ENCODE measurements at regions not wholly inside any gene's neighbourhood (a gene's known extent, or its start where the extent isn't known, plus 50 kb on each side); places are given as distances from the start of the nearest gene placed in this dataset.
"Not testable (repeated sequence)": the region's sequence is repeated elsewhere in the genome, so short reads cannot be mapped to it uniquely, and the experiment has no call there.

DNA sequence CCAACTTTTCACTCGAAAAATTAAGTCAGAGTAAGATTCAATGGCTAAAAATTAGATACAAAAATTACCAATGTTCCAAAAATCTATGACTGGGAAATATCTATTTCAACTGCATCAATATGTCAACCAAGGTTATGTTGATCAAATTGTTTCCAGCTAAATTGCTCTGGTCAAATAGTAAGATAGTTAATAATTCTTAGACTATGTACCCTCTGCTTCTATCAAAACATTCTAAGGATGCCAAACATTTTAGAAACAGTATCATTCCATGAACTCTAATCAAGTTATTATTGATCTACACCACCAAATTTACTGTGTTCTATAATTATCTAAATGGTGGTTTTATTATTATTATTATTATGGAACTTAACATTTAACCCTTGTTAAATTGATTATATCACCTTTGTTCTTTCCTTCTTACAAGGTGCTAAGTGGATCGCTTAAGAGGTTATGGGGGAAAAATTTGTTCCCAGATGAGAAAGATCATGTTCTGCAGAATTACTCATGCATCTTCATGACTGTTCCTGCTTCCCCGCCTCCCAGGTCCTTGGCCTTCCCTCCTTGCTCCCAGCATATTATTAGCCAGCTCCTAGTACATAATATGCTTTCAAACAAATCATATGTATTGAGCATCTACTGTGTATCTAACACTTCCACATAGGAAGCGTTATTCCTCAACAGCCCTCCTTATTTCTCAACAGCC, 240.5 kb upstream of the KRR1 start:
- no peak for DNase-seq

DNA sequence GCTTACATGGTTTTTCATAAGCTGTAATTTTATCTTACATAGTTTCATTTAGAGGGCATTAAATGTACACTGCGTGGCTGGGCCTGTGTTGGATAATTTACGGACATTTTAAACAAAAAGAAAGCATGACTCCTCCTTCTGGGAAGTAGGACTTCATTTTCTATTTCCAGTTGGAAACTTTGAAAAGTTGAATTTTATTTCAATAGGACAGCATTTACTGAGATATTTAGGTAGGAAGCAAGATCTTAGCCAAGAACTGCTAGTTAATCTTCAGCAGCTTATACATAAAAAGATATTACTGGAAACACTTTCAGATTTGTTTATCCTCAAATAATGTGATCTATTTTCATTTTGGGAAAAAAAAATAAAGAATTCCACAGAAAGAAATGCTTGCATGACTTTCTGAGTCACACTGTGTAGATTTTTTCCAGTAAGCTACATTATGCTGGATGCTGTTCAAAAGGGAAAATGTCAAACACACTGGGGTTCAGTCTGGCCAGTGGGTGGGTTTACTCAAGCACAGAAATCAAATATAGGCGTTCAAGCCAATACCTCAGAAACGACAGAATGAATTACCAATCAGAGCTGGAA, 239.4 kb upstream of the KRR1 start:
- no peak for DNase-seq

DNA sequence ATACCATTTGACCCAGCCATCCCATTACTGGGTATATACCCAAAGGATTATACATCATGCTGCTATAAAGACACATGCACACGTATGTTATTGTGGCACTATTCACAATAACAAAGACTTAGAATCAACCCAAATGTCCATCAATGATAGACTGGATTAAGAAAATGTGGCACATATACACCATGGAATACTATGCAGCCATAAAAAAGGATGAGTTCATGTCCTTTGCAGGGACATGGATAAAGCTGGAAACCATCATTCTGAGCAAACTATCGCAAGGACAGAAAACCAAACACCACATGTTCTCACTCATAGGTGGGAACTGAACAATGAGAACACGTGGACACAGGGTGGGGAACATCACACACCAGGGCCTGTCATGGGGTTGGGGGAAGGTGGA, 237.6 kb upstream of the KRR1 start:
- DNase-seq = not testable (repeated sequence)

DNA sequence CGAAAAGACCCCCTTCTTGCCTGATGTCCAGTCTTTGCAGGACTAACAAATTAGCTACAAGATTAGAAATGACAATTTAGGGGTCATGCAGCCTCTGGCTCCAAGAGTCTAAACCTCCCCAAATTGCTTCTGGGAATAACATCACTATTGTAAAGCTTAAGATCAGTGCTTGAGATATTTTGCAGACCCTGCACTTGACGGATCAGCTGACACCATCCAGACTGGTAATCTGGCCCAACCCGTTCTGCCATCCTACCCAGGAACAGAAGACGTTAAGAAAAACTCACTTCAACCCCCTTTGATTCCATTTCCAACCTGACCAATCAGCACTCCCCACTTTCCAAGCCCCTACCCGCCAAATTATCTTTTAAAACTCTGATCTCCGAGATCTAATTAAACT, 236.7 kb upstream of the KRR1 start:
- DNase-seq = no peak

DNA sequence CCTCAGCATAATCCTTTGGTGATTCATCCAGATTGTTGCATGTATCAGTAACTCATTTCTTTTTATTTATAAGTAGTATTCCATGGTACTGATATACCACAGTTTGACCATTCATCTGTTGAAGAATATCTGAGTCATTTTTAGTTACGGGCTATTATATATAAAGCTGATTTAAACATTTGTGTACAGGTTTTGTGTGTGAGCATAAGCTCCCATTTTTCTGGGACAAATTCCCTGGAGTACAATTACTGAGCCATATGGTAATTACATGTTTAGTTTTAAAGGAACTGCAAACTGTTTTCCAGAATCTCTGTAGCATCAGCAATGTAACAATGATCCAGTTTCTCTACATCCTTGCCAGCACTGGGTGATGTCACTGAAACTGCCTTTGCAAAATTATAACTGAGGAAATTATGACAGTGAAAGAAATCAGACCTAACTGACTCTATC, 236.2 kb upstream of the KRR1 start:
- DNase-seq = no peak

DNA sequence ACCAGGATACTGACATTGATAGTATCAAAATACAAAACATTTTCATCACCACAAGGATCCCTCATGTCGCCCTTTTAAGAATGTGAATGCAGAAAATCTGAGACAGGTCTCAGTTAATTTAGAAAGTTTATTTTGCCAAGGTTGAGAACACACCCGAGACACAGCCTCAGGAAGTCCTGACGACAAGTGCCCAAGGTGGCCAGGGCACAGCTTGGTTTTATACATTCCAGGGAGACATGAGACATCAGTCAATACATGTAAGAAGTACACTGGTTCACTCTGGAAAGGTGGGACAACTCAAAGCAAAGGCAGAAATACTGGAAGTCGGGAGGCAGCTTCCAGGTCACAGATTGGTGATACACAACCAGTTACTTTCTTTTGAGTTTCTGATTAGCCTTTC, 235.2 kb upstream of the KRR1 start:
- DNase-seq = no peak

DNA sequence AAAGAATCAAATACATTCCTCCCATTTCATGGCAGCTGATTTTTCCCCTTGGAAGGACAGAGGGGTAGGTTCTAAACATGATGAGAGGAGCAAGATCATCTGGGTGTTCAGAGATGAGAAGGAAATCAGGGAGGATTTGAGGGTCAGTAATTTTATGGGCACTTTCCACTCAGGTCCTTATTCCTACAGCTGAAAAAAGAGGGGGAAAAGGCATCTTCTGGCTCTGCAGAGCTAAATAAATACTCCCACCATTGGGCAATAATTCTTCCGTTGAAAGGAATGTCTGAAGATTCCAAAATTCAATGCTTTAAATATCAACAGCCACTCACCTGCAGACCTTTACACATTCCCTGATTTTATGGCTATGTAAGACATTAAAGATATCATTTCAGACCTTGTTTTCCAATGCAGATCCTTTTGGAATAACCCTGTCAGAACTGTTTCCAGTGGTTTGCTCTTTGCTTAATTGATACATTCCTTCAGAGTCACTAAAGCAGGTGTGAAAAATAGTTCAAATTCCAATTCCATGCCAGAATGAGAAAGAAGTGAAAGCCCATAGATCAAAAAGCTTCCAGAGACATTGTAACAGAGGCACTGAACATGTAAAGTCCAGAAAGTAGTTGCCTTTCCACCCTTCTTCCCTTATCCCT, 233.3 kb upstream of the KRR1 start:
- DNase-seq = no peak

DNA sequence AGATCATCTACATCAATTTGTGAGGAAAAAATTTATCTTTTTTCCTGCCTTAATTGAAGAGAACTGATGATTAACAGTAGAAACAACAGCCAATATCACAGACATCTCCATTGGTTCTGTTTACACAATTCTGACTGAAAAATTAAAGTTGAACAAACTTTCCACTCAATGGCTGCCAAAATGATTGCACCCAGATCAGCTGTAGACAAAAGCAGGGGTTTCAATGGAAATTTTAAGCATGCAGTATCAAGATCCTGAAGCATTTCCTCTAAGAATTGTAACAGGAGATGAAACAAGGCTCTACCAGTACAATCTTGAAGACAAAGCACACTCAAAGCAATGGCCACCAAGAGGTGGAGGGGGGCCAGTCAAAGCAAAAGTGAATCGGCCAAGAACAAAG, 231.6 kb upstream of the KRR1 start:
- no peak for DNase-seq

DNA sequence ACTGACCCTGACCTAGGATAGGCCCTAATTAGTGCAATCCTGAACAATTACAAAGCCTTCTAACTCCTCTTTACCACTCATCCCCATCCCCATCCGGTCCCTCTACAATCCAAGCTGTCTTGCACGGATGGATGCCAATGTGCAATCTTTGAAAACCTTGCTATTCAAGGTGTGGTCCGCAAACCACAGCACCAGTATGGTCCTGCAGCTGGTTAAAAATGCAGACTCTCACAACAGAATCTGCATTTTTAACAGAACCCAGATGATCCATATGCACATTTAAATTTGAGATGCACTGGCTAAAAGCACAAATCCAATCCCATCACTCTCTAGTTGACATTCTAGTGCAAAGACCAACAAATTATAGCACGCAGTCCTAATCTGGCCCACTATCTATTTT, 230.6 kb upstream of the KRR1 start:
- no peak for DNase-seq

DNA sequence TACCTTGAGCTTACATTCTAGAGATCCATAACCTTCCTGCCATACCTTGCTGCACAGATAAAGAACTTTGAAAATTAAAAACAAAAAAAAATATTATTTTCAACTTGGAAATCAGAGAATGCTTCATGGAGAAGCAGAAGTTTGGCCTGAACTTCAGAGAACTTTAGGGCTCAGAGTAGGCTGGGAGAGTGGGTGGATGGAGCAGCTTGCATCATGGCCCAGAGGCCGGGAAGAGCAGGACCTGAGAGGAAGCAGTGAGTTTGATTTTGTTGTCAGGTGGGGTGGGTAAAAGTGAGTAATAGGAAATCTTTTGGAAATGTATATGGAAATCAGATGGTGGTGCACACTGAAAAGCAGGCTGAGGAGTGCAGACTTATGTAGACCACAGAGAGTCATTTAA, 228.5 kb upstream of the KRR1 start:
- DNase-seq = no peak

DNA sequence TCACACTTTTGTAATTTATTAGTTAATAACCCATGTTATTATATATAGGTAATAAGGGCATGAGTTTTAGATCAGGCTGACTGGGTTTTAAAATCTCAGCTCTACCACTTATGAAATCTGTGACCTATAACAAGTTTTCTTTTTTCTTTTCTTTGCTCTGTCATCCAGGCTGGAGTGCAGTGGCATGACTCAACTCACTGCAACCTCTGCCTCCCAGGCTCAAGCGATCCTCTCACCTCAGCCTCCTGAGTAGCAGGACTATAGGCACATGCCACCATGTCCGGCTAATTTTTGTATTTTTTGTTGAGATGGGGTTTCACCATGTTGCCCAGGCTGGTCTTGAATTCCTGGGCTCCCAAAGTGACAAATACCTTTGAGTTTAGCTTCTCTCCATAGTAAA, 227.7 kb upstream of the KRR1 start:
- not testable (repeated sequence) for DNase-seq

DNA sequence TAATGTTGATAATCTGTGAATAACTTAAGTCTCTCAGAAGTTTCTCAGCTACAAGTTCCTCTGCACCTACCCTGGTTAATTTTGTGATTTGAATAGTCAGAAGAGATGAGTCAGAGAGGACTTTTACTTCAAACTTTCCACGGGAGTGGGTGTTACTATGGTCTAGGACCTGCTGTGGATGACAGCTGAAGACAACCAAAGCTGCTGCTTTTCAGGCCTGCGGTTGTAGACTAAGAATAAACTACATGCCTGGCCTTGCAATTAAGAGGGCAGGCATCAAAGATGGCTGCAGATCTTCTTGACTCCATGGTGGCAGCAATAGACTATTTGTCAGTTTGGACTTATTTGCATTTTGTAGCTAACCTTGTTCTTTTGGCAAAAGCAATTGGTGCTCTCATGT, 227.1 kb upstream of the KRR1 start:
- DNase-seq = no peak

DNA sequence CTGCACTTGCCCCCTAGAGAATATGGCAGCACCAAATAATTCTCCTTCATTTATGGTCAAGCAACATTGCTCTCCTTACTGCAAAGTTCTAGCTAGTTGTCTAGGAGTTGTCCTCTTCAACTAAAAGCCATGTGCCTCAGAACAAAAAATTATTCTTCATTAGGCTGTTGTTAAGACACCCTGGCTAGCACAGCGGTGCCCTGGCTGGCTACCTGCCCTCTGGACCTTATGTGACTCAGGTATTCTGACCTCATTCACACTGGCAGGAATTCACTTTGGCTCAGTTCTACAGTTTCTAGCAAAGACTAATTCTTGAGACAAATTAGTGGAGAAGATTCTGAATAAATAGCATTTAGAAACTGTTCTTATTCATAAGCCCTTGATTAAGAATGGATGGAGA, 224.4 kb upstream of the KRR1 start:
- peak; percentile 39 for DNase-seq

DNA sequence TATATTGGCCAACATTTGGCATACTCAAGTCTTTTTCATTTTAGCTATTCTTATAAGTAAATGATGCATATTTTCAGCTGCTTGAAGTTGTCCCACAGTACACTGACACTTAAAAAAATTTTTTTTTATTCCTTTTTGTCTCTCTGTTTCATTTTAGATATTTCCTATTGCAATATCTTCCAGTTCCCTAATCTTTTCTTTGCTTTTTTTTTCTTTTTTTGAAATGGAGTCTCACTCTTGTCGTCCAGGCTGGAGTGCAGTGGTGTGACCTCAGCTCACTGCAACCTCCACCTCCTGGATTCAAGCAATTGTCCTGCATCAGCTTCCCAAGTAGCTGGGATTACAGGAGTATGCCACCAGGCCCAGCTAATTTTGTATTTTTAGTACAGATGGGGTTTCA, 217.4 kb upstream of the KRR1 start:
- no peak for DNase-seq

DNA sequence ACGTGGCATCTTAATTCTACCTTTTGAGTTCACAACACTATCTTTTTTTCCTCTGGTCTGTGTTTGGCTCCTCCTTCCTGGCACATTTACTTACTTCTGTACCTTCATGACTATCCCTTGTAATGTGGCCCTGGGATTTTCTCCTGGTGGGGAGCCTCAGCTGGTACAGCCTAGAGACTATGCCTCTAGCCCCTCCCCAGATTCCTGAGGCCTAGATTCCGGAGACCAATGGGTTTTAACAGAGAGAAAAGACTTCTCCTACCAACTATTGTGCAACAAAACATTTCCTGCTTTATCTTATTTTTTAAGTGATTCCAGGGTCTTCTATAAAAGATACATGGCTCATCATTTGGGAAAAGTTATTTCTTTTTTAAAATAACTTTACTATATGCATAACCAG, 216.2 kb upstream of the KRR1 start:
- no peak for DNase-seq

DNA sequence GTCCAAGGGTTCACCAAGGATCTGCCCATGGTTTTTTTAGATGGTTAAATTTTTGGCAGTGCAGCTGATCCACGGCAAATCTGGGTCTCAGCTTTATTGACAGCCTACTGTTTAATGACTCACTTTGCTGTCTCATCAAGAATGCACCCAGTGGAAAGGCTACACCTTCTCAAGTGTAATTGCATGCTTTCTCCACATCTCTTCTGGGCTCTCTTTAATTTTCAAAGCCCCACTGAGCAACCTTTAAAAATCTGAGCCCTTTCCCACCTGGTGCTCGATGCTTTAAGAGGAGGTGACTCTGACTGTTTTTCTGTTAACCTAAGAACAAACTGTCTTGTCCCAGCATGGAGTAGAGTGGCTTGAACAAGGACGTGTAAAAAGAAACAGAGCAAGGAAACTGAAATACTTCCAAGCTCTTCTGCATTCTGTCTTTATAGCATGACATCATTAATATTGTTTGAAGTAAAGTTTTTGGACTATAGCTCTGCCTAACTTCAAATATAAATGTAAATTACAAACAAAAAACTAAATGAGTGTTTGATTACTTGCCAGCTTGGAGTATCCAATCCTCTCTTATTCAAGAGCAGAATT, 214.2 kb upstream of the KRR1 start:
- DNase-seq = no peak

DNA sequence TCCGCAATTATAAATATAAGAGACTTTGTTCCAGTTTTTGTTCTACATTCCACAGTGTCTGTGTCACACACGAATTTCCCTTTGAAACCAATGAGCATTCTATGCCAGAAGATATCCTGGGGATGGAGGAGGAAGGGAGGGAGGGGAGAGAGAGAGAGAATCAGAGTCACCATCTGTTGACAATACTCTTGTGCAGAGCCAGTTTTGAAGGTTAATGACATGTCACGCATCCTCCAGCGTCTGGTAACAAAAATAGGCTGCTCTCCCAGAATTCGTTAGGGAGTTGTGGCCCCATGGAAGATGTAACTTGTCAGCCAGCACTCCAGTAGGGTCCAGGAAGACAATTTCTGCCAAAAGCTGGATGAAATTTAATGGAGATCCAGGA, 213.5 kb upstream of the KRR1 start:
- DNase-seq = no peak

DNA sequence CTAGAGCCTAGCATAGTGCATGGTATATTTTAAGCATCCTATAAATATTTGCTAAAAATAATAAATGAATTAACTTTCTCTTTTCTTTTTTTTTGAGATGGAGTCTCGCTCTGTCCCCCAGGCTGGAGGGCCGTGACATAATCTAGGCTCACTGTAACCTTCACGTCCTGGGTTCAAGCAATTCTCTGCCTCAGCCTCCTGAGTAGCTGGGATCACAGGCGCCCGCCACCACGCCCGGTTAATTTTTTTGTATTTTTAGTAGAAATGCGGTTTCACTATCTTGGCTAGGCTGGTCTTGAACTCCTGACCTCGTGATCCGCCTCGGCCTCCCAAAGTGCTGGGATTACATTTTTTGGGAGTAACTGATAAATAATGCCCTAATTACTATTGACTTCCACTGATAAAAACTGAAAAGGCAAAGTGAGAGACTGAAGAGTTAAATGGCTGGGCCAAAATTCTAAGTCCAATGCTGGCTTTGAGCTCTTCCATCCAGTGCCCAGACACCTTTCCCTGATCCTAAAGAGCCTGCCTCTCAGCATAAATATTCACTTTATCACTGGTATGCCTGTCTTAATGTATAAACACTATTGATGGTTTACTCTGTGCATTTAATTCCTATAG, 213.0 kb upstream of the KRR1 start:
- no peak for DNase-seq

DNA sequence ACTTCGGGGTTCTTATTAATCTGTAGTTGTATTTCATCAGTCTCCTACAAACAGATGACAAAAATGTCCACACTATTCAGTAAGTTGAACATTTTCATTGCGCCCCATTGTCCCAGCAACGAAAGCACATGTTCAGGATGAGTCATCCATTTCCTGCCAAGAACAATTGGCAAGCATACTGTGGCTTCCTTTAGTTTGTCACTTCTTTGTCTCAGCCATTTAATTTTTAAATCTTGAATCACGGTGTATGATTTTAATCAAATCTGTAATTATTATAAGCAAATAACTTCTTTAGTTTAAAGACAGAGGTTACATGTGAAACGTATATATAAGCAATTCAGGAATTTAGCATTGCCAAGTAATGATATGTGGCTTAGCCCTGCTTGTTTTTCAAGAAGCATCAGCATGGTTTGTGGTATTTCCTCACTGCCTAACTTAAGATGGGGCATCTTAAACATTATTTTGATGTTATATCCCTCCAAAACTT, 211.3 kb upstream of the KRR1 start:
- peak; percentile 76 for DNase-seq

DNA sequence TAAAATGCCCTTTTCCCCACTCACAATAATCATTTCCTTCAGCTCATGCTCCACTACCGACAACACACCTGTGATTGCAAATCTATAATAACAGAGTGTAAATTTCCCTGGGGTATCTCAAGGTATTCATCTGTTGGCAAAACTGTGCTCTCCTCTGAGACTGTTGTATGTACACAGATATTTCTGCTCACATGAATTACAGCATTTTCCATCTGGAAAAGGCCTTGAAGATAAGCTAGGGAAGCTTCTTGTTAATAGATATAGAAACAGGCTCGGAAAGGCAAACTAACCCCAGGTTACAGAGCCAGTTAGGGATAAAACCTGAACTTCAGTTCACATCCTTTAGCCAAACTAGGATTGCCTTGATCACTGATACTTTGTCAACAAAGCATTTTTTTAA, 210.4 kb upstream of the KRR1 start:
- no peak for DNase-seq

DNA sequence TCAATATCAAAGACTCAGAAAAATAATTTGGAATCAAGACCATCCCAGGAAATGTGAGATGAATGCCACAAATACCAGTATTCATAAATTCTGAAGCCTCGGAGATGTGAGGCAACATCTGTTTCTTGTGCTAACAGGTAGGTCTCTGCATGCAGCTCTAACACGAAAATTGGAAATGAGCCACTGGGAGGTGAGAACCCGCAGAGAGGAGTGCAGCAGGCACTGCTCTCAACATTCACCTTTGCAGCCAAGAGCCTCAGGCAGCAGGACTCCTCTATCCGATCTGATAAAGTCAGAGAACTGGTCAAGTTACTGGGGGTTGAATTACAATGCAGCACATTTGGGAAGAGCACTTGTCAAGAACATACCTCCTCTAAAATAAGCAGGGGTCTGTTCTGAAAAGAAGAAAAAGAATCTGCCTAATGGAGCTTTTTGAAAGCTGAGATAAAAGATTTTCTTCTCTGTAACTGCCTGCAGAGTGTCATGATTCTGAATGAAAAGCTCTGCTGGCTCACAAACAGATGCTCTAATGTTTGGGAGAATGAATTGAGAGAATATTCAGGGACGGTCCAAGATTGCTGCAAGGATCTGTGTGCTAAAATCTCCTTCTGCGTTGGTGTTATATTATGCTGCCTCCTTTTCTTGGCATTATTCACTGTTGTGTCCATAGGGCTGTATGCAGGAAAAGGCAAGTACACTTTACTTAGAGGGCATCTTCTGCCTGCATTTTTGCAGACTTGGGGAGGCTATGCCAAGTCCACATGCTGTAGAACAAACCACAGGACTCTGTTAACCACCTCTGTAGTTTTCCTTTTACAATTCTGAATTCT, 209.6 kb upstream of the KRR1 start:
- no peak for DNase-seq

DNA sequence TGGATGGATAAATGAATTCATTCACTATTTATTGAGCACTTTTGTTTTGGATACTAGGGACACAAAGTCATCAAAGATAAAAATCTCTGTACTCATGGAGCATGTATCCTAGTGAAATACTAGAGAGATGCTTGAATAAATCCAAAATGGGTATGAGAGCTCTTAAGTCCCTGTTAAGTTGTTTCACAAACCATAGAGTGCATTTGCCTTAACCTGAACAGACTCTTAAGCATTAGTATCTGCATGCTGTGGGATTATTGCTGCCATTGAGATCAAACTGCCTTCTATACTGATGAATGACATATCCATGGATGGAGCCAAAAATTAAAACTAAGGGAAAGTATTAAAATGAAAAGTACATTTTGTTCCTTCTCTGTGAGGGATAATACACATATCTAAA, 206.5 kb upstream of the KRR1 start:
- DNase-seq = no peak
